ENCODE measurements at regions not wholly inside any gene's neighbourhood (a gene's known extent, or its start where the extent isn't known, plus 50 kb on each side); places are given as distances from the start of the nearest gene placed in this dataset.
"Not testable (repeated sequence)": the region's sequence is repeated elsewhere in the genome, so short reads cannot be mapped to it uniquely, and the experiment has no call there.

- Histone ChIP-seq H3K9me3 (ENCODE audit: control insufficient read depth, insufficient read depth, low read length) (no peaks in the 10 kb centered on the region), H3K4me1 (ENCODE audit: insufficient read depth, low read length) (peaks cover 3% of the 10 kb centered on the region; the same call in 1 of the 2 replicates), H3K36me3 (ENCODE audit: insufficient read depth, low read length) (0 out of 2 replicates have a peak, but pooled peaks cover 4% of the 10 kb centered on the region), H3K9ac (ENCODE audit: low read depth, low read length) (no peak overlapping the region)
Observed at GRCh38 chr1:232146514-232146913, 483.4 kb downstream of the SIPA1L2 start.

GRCh38 chr1:232145768-232146167 is 484.2 kb downstream of the SIPA1L2 start:
- Histone ChIP-seq H3K9me3 (ENCODE audit: control insufficient read depth, insufficient read depth, low read length) (no peaks in the 10 kb centered on the region), H3K36me3 (ENCODE audit: insufficient read depth, low read length) (0 out of 2 replicates have a peak, but pooled peaks cover 4% of the 10 kb centered on the region), H3K4me1 (ENCODE audit: insufficient read depth, low read length) (peaks cover 3% of the 10 kb centered on the region; the same call in 1 of the 2 replicates), H3K9ac (ENCODE audit: low read depth, low read length) (no peak overlapping the region)

GRCh38 chr1:232144696-232145230 is 485.2 kb downstream of the SIPA1L2 start:
- no peaks in the 10 kb centered on the region for H3K9me3 ChIP-seq (ENCODE audit: control insufficient read depth, insufficient read depth, low read length)
- H3K9ac ChIP-seq (ENCODE audit: low read depth, low read length) = no peak overlapping the region
- 0 out of 2 replicates have a peak, but pooled peaks cover 4% of the 10 kb centered on the region for H3K36me3 ChIP-seq (ENCODE audit: insufficient read depth, low read length)
- peaks cover 3% of the 10 kb centered on the region; the same call in 1 of the 2 replicates for H3K4me1 ChIP-seq (ENCODE audit: insufficient read depth, low read length)

- H3K36me3 ChIP-seq (ENCODE audit: insufficient read depth, low read length) = peaks cover 11% of the 10 kb centered on the region; the same call in 1 of the 2 replicates
- no peaks in the 10 kb centered on the region for H3K9me3 ChIP-seq (ENCODE audit: control insufficient read depth, insufficient read depth, low read length)
- H3K9ac ChIP-seq (ENCODE audit: low read depth, low read length) = no peak overlapping the region
- peaks cover 3% of the 10 kb centered on the region; the same call in 1 of the 2 replicates for H3K4me1 ChIP-seq (ENCODE audit: insufficient read depth, low read length)
Observed at GRCh38 chr1:232143315-232143886, 486.5 kb downstream of the SIPA1L2 start.

- no peaks in the 10 kb centered on the region for H3K9me3 ChIP-seq (ENCODE audit: control insufficient read depth, insufficient read depth, low read length)
- peaks cover 3% of the 10 kb centered on the region; the same call in 1 of the 2 replicates for H3K4me1 ChIP-seq (ENCODE audit: insufficient read depth, low read length)
- peaks cover 15% of the 10 kb centered on the region; the same call in 1 of the 2 replicates for H3K36me3 ChIP-seq (ENCODE audit: insufficient read depth, low read length)
- no peak overlapping the region for H3K9ac ChIP-seq (ENCODE audit: low read depth, low read length)
Observed at GRCh38 chr1:232142403-232143314, 487.3 kb downstream of the SIPA1L2 start.

GRCh38 chr1:232141167-232141448 is 488.8 kb downstream of the SIPA1L2 start:
- H3K9ac ChIP-seq (ENCODE audit: low read depth, low read length); H3K9me3 ChIP-seq (ENCODE audit: control insufficient read depth, insufficient read depth, low read length); H3K4me1 ChIP-seq (ENCODE audit: insufficient read depth, low read length): not testable (repeated sequence)
- H3K36me3 ChIP-seq (ENCODE audit: insufficient read depth, low read length) = peaks cover 26% of the 10 kb centered on the region

GRCh38 chr1:232140419-232141166 is 489.3 kb downstream of the SIPA1L2 start:
- H3K36me3 ChIP-seq (ENCODE audit: insufficient read depth, low read length) = peaks cover 28% of the 10 kb centered on the region
- H3K4me1 ChIP-seq (ENCODE audit: insufficient read depth, low read length) = peaks cover 9% of the 10 kb centered on the region; the same call in 1 of the 2 replicates
- H3K9me3 ChIP-seq (ENCODE audit: control insufficient read depth, insufficient read depth, low read length) = no peaks in the 10 kb centered on the region
- no peak overlapping the region for H3K9ac ChIP-seq (ENCODE audit: low read depth, low read length)

- no peak overlapping the region for H3K9ac ChIP-seq (ENCODE audit: low read depth, low read length)
- H3K9me3 ChIP-seq (ENCODE audit: control insufficient read depth, insufficient read depth, low read length) = no peaks in the 10 kb centered on the region
- H3K36me3 ChIP-seq (ENCODE audit: insufficient read depth, low read length) = peaks cover 31% of the 10 kb centered on the region
- H3K4me1 ChIP-seq (ENCODE audit: insufficient read depth, low read length) = peaks cover 9% of the 10 kb centered on the region; the same call in 1 of the 2 replicates
Observed at GRCh38 chr1:232139444-232139843, 490.5 kb downstream of the SIPA1L2 start.

- Histone ChIP-seq H3K9ac (ENCODE audit: low read depth, low read length) (no peak overlapping the region), H3K36me3 (ENCODE audit: insufficient read depth, low read length) (peaks cover 41% of the 10 kb centered on the region), H3K9me3 (ENCODE audit: control insufficient read depth, insufficient read depth, low read length) (no peaks in the 10 kb centered on the region), H3K4me1 (ENCODE audit: insufficient read depth, low read length) (peaks cover 19% of the 10 kb centered on the region)
Observed at GRCh38 chr1:232138044-232138443, 491.9 kb downstream of the SIPA1L2 start.

GRCh38 chr1:232137066-232137465 is 492.9 kb downstream of the SIPA1L2 start:
- Histone ChIP-seq H3K4me1 (ENCODE audit: insufficient read depth, low read length) (peaks cover 22% of the 10 kb centered on the region), H3K9ac (ENCODE audit: low read depth, low read length) (no peak overlapping the region), H3K9me3 (ENCODE audit: control insufficient read depth, insufficient read depth, low read length) (no peaks in the 10 kb centered on the region), H3K36me3 (ENCODE audit: insufficient read depth, low read length) (peaks cover 45% of the 10 kb centered on the region)

- Histone ChIP-seq H3K9ac (ENCODE audit: low read depth, low read length) (no peak overlapping the region), H3K9me3 (ENCODE audit: control insufficient read depth, insufficient read depth, low read length) (no peaks in the 10 kb centered on the region; the same call in none of the 2 replicates), H3K4me1 (ENCODE audit: insufficient read depth, low read length) (peaks cover 30% of the 10 kb centered on the region), H3K36me3 (ENCODE audit: insufficient read depth, low read length) (peaks cover 54% of the 10 kb centered on the region)
Observed at GRCh38 chr1:232136136-232136535, 493.8 kb downstream of the SIPA1L2 start.

- H3K36me3 ChIP-seq (ENCODE audit: insufficient read depth, low read length) = peaks cover 69% of the 10 kb centered on the region
- no peaks in the 10 kb centered on the region; the same call in none of the 2 replicates for H3K9me3 ChIP-seq (ENCODE audit: control insufficient read depth, insufficient read depth, low read length)
Observed at GRCh38 chr1:232134365-232134764, 495.6 kb downstream of the SIPA1L2 start.

GRCh38 chr1:232132572-232132971 is 497.4 kb downstream of the SIPA1L2 start:
- H3K36me3 ChIP-seq (ENCODE audit: insufficient read depth, low read length) = peaks cover 74% of the 10 kb centered on the region

More at GRCh38 chr1:232134365-232134764, 495.6 kb downstream of the SIPA1L2 start:
- Histone ChIP-seq H3K9ac (ENCODE audit: low read depth, low read length) (no peak overlapping the region), H3K4me1 (ENCODE audit: insufficient read depth, low read length) (peaks cover 40% of the 10 kb centered on the region)

More at GRCh38 chr1:232132572-232132971, 497.4 kb downstream of the SIPA1L2 start:
- Histone ChIP-seq H3K4me1 (ENCODE audit: insufficient read depth, low read length) (peaks cover 52% of the 10 kb centered on the region), H3K9me3 (ENCODE audit: control insufficient read depth, insufficient read depth, low read length) (peaks cover 4% of the 10 kb centered on the region), H3K9ac (ENCODE audit: low read depth, low read length) (no peak overlapping the region)
